Adrenal gland (tissue), 9 donors: ENCODE measurements at regions not wholly inside any gene's neighbourhood (a gene's known extent, or its start where the extent isn't known, plus 50 kb on each side); places are given as distances from the start of the nearest gene placed in this dataset.

Source experiments
- DNase-seq, 7 donors: peaks; one replicate each; pipeline ENCODE4 v3.0.0-alpha.2; 2019 to 2020
- H3K27ac ChIP-seq, 5 donors: fragments of 200-600 bp; sonication (generic) in 4 of 5; 1 replicate in 3 of 5; 2 replicates in 2 of 5; pipeline versions ENCODE4 v1.5.1 to v1.8.0; 2016 to 2020; ENCODE audit warnings: mild to moderate bottlenecking in 1 of 5
- H3K27me3 ChIP-seq: fragments of 200-600 bp; 2 replicates; pipeline ENCODE4 v1.8.0; 2021
- H3K36me3 ChIP-seq, 2 donors: fragments of 200-600 bp; replicated peaks in 1 of 2; 1 replicate in 1 of 2; 2 replicates in 1 of 2; pipeline versions ENCODE4 v1.5.1 to v1.8.0; 2018 to 2022
- H3K4me1 ChIP-seq, 2 donors: fragments of 200-600 bp; replicated peaks in 1 of 2; 1 replicate in 1 of 2; 2 replicates in 1 of 2; pipeline versions ENCODE4 v1.5.1 to v1.8.0; 2018 to 2021
- H3K4me3 ChIP-seq, 4 donors: fragments of 200-600 bp; sonication (generic) in 3 of 4; one replicate each; pipeline ENCODE4 v1.5.1; 2016 to 2018
- H3K9me3 ChIP-seq, 3 donors: fragments of 200-600 bp; sonication (generic) in 1 of 3; replicated peaks in 1 of 3; 1 replicate in 2 of 3; 2 replicates in 1 of 3; pipeline versions ENCODE4 v1.5.1 to v1.8.0; 2016 to 2021
- CTCF ChIP-seq, 6 experiments: fragments of 450-650 bp in 4 of 6; fragments of 200-600 bp in 2 of 6; sonication (generic) in 1 of 6; IDR thresholded peaks; 1 replicate in 5 of 6; 2 replicates in 1 of 6; pipeline versions ENCODE4 v1.5.1 to v1.8.0; 2016 to 2021; ENCODE audit warnings: antibody characterized with exemption in 6 of 6, mild to moderate bottlenecking in 2 of 6, moderate library complexity in 1 of 6
- POLR2A ChIP-seq, 2 donors: fragments of 450-650 bp; IDR thresholded peaks; one replicate each; pipeline ENCODE4 v1.6.1; 2017; ENCODE audit warnings: antibody characterized with exemption in 2 of 2, mild to moderate bottlenecking in 2 of 2, moderate library complexity in 1 of 2
- WGBS, 4 donors: extraction: QIAGEN DNeasy Blood & Tissue Kit in 2 of 4; methylation state at CpG; one replicate each; pipeline versions ENCODE4 v1.1.5 to v1.1.7; 2013 to 2017; 5-methylcytosine and 5-hydroxymethylcytosine counted together
- intact Hi-C, 2 donors: fragments of 100-400 bp; cut with DNase I; formaldehyde crosslinking; loops; one replicate each; pipeline versions ENCODE4 v1.14.1 to v1.15.0; 2022 to 2023
- donor health status: healthy with polysubstance abuse.
- donor health status: Bipolar disorder and iron deficiency.
- donor health status: DM: yes; HTN: yes; CAD: no.
- donor health status: DM: no; HTN: no; CAD: no.
- donor health status: DM: no; HTN: no; CAD: no.

GRCh38 chr5:123776761-123777160, 264.8 kb downstream of the CSNK1G3 start:
- Histone ChIP-seq H3K27ac (no peak overlapping the region), H3K4me1 (no peaks in the 10 kb centered on the region), H3K36me3 (no peaks in the 10 kb centered on the region), H3K27me3 (no peaks in the 10 kb centered on the region), H3K9me3 (no peaks in the 10 kb centered on the region), H3K4me3 (no peak overlapping the region)
- TF ChIP-seq CTCF (IDR thresholded peaks at IDR 0.05): no peak
- no peak for TF ChIP-seq POLR2A (IDR thresholded peaks at IDR 0.05)
- DNase-seq: no peak
- intact Hi-C loops: no loop called here

DNA sequence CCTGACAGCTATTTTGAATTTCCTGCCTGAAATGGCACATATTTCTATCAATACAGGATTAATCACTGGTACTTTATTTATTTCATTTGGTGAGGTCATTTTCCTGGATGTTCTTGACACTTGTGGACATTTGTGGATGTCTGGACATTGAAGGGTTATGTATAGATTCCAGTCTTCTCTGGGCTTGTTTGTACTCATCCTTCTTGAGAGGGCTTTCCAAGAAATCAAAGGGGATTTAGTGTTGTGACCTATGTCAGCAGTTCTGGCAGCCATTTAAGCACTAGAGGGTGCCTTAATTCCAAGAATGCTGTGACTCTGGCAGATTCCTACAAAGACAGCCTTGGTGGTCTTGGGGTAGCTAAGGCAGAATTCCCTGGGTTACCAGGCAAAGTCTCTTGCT, 259.7 kb downstream of the CSNK1G3 start:
- no peaks in the 10 kb centered on the region for H3K9me3 ChIP-seq
- no peaks in the 10 kb centered on the region for H3K27me3 ChIP-seq
- TF ChIP-seq POLR2A (IDR thresholded peaks at IDR 0.05) (no peak), CTCF (IDR thresholded peaks at IDR 0.05) (no peak)
- no peak overlapping the region for H3K4me3 ChIP-seq
- intact Hi-C loops: no loop called here
- no peaks in the 10 kb centered on the region for H3K4me1 ChIP-seq
- no peaks in the 10 kb centered on the region for H3K36me3 ChIP-seq
- DNase-seq: no peak
- H3K27ac ChIP-seq: no peak overlapping the region

DNA sequence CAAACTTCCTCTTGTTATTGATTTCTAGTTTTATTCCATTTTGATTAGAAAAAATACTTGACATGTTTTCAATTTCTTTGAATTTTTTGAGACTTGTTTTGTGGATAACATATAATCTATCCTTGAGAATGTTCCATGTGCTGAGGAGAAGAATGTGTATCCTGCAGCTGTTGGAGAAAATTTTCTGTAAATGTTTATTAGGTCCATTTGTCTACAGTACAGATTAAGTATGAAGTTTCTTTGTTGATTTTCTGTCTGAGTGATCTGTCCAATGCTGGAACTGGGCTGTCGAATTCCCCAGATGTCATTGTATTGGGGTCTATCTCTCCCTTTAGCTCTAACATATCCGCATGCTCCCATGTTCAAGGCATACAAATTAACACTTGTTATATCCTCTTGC, 251.2 kb downstream of the CSNK1G3 start:
- Histone ChIP-seq H3K4me1 (no peaks in the 10 kb centered on the region), H3K27ac (no peak overlapping the region), H3K36me3 (no peaks in the 10 kb centered on the region), H3K27me3 (no peaks in the 10 kb centered on the region), H3K4me3 (no peak overlapping the region), H3K9me3 (peaks cover 0 to 6% (median 0%) of the 10 kb centered on the region in 3 donors)
- intact Hi-C loops: no loop called here
- TF ChIP-seq POLR2A (IDR thresholded peaks at IDR 0.05): no peak
- no peak for DNase-seq
- 69 to 83% (median 79%) methylated on average over 2 of the region's 2 CpGs for WGBS, 4 donors

GRCh38 chr5:123756816-123757215, 244.8 kb downstream of the CSNK1G3 start:
- intact Hi-C loops: no loop called here
- no peaks in the 10 kb centered on the region for H3K36me3 ChIP-seq
- H3K27ac ChIP-seq: no peak overlapping the region
- peaks cover 0 to 6% (median 0%) of the 10 kb centered on the region in 3 donors for H3K9me3 ChIP-seq
- TF ChIP-seq CTCF (IDR thresholded peaks at IDR 0.05) (no peak), POLR2A (IDR thresholded peaks at IDR 0.05) (no peak)
- no peaks in the 10 kb centered on the region for H3K4me1 ChIP-seq
- no peak overlapping the region for H3K4me3 ChIP-seq
- no peak for DNase-seq
- H3K27me3 ChIP-seq: no peaks in the 10 kb centered on the region

- Histone ChIP-seq H3K27me3 (no peaks in the 10 kb centered on the region), H3K27ac (no peak overlapping the region)
Observed at GRCh38 chr5:123756318-123756665, 244.3 kb downstream of the CSNK1G3 start.

More at GRCh38 chr5:123756318-123756665, 244.3 kb downstream of the CSNK1G3 start:
- no peaks in the 10 kb centered on the region for H3K4me1 ChIP-seq
- WGBS, 4 donors: 46 to 54% (median 51%) methylated on average over 2 of the region's 2 CpGs
- intact Hi-C loops: no loop called here
- TF ChIP-seq CTCF (IDR thresholded peaks at IDR 0.05): no peak
- TF ChIP-seq POLR2A (IDR thresholded peaks at IDR 0.05): no peak
- H3K4me3 ChIP-seq: no peak overlapping the region
- H3K36me3 ChIP-seq: no peaks in the 10 kb centered on the region
- no peak for DNase-seq
- peaks cover 0 to 6% (median 0%) of the 10 kb centered on the region in 3 donors for H3K9me3 ChIP-seq
